Loucy (cell line): ENCODE measurements at regions not wholly inside any gene's neighbourhood (a gene's known extent, or its start where the extent isn't known, plus 50 kb on each side); places are given as distances from the start of the nearest gene placed in this dataset.

Experiments used
- CTCF ChIP-seq: fragments of 200-600 bp; sonication (generic); conservative IDR thresholded peaks from 2 replicates; pipeline ENCODE4 v1.5.1; 2014; ENCODE audit warnings: mild to moderate bottlenecking, antibody characterized with exemption, low read length
- EZH2phosphoT487 ChIP-seq: fragments of 200-600 bp; IDR thresholded peaks from 2 replicates; pipeline ENCODE4 v1.6.1; 2018; ENCODE audit warnings: antibody characterized with exemption, mild to moderate bottlenecking, moderate library complexity, borderline replicate concordance

- TF ChIP-seq CTCF (no peak), EZH2phosphoT487 (no peak)
Measured at GRCh38 chr6:86128130-86128814, 485.6 kb upstream of the SYNCRIP start.
